CD1c-positive myeloid dendritic cell (primary cell): ENCODE measurements at regions not wholly inside any gene's neighbourhood (a gene's known extent, or its start where the extent isn't known, plus 50 kb on each side); places are given as distances from the start of the nearest gene placed in this dataset.
"Not testable (repeated sequence)": the region's sequence is repeated elsewhere in the genome, so short reads cannot be mapped to it uniquely, and the experiment has no call there.

Experiments used
- DNase-seq: peaks from one replicate; pipeline ENCODE4 v3.0.0-alpha.2; 2016; ENCODE audit errors: extremely low spot score

GRCh38 chr16:8453359-8453758 is 137.0 kb downstream of the TMEM114 start:
- DNase-seq: no peak

DNA sequence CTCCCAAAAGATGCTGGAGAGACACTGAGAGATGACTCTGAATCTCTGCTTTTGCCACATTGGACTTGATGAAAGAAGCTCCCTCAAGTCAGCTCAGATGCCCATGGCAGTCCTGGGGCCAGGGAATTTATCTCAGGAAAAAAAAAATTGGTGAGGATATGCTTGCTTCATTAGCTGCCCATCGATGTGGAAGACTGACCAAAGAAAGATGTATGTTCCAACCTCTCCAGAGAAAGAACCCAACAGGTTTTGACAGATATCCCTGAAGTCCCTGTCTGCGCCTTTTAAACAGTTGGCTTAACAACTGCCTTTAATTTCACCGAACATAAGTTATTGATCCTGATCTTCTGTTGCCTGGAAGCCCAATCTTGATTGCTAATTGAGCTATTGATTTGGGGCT is 137.4 kb downstream of the TMEM114 start:
- DNase-seq: no peak

GRCh38 chr16:8436931-8437330 is 153.4 kb downstream of the TMEM114 start:
- DNase-seq: no peak

DNA sequence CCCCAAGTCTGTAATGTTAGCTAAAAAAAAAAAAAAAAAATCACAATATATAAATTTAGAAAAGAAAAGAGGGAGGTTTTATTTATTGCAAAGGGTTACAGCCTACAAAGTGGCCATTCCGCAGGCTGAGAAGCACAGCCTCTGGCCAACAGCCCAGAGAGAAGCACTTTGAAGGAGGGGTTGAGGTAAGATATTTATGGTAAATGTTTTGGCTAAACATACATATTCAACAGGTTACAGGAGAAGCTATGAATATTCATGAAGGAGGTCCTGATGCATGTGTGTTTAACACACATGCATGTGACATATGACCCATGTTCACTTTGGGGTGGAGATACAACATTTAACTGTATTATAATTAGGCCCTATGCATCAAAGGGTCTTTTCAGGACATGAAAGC is 158.5 kb downstream of the TMEM114 start:
- no peak for DNase-seq

GRCh38 chr16:8430401-8430800 is 159.9 kb downstream of the TMEM114 start:
- DNase-seq: no peak

GRCh38 chr16:8426569-8426968 is 163.7 kb downstream of the TMEM114 start:
- no peak for DNase-seq

DNA sequence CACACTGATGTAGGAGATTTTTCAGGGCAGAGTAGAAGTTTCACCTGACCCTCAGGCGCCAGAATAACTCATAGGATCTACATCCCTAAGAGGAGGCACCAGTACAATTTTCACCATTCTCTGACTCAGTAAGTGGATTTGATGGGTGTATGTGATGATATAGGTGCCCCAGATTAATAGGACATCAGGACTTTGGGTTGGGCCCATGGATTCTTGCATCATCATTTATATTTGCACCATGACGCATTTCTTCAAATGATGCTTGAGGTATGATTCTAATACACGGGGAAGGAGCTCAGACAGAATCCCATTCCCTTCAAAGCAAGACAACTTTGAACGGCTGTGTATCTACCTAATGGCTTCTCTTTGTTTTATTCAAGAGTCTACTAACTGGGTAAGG is 173.2 kb downstream of the TMEM114 start:
- DNase-seq: no peak

- DNase-seq: no peak
These were observed 181.3 kb downstream of the TMEM114 start for GRCh38 chr16:8408855-8409567.

GRCh38 chr16:8407351-8407750 is 183.0 kb downstream of the TMEM114 start:
- no peak for DNase-seq

DNA sequence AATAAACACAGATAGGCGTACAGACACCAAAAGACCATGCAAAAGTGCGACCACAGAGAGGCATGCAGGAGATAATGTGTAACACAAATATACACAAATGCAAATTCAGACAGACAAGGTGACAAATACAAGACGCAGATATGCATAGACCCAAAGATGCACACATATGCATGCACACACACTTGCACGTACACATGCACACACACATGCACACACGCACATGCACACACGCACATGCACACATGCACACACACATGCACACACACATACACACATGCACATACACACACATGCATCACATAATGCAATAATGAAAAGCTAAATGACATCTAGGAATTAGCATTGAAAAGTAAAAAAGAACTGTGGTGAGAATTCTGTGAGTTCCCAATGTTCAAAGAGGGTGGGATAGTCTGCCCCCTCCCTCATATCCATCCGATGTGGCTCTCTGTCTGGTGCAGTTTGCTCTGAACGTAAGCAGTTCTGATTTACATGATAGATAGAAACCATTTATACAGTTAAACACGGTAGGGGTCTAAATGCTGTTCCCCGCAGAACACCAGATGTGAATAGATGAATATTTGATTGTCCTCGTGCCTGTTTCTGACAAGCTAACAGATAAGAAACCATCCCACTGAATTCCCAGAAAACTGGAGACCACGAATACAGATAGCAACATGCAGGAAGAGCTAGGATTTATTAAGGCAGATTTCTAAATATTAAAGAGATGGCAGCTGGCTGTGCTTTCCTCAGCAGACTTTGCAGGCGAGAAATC is 186.1 kb downstream of the TMEM114 start:
- no peak for DNase-seq

DNA sequence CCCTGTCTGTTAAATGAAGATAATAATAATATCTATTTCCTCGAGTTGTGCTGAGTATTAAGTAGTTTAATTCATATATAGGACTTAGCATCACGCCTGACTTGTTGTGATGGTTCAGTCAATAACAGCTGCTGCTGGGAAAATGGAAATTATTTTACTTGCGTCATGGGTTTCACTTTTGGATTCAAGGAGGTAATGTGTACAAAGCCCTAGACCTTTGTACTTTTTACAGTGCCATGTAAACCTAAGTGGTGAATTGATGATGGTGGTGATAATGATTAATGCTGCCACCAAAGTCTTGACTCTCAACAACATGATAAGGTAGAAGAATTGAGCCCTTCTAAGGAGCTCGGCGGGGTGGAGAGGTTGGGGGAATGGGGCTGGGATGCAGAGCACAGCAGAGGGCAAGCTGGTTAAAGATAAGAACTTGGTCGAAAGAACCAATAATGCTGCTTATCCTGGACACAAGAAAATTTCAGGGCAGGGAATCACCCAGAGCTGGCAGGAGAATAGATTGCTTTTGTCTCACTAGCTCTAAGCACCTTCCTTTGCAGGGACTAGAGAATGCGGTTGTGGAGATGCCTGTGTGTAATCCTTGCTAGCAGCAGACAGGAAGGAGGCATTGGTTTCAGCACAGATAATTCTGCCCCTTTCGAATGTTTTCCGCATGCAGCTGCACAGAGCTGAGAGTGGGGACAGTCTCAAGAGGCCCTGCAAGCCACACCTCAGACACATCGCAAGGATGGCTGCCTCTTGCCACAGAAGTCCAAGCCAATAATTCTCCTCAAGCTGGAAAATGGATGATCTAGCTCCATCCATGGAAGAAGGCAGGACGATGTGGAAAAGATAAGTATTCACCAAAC is 187.1 kb downstream of the TMEM114 start:
- no peak for DNase-seq

DNA sequence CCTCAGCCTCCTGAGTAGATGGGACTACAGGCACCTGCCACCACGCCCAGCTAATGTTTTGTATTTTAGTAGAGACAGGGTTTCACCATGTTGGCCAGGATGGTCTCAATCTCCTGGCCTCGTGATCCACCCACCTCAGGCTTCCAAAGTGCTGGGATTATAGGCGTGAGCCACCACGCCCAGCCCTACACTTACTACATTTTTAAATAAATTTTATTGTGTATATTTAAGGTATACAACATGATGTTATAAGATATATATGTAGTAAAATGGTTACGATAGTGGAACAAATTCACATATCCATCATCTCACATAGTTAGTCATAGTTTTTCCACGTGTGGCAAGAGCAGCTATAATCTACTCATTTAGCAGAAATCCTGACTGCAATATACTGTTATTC is 189.6 kb downstream of the TMEM114 start:
- not testable (repeated sequence) for DNase-seq

DNA sequence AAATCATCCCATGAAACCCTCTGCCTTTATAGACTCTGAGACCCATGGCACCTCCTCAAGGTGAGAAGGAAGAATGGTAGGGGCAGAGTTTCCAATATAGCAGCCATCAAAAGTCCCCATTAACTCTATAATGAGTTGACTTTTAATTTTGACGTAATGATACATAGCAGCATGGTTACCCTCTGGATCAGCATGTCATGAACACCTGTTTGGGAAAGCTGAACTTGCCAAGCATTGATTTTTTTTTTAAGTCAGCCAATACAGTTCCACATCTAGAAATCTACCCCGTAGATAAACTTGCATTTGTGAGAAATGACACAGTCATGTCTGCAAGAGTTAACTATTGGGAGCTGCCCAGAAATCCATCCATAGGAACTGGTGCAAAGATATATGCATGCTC is 191.8 kb downstream of the TMEM114 start:
- no peak for DNase-seq

GRCh38 chr16:8397223-8397622 is 193.1 kb downstream of the TMEM114 start:
- no peak for DNase-seq

GRCh38 chr16:8396463-8396862 is 193.8 kb downstream of the TMEM114 start:
- DNase-seq: no peak

DNA sequence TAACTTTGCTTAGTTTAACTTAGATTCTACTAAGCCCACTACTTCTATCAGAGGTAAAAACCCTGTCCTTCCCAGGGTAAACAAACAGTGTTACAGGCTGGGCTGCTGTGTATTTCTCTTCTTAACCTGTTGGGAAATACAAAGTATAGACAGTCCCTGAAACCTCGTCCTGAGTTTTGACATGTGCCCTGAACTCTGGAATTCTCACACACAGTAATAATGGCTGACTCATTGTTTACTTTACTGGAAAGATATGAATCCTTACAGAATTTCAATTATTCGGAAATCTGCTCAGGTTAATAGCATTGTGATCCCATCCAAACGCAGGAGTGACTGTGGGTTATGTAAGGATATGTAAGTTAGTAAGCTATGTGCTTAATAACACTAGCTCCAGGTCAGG is 199.1 kb downstream of the TMEM114 start:
- DNase-seq: no peak

DNA sequence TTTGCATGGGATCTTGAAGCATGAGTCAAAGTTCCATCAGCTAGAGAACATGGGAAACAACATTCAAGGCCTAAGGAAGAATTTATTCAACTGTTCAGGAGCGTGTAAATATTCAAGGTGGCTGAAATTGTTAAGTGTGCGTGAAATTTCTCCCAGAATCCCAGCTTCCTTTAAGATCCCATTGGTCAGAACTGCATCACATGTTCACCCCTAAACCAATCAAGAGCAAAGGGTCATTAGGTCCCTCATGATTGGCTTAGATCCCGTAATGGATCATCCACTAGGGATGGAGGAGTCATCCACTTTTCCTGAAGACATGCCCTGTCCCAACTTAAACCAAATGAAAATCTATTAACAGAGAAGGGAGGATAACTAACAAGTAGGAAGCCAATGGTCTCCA is 201.6 kb downstream of the TMEM114 start:
- no peak for DNase-seq

DNA sequence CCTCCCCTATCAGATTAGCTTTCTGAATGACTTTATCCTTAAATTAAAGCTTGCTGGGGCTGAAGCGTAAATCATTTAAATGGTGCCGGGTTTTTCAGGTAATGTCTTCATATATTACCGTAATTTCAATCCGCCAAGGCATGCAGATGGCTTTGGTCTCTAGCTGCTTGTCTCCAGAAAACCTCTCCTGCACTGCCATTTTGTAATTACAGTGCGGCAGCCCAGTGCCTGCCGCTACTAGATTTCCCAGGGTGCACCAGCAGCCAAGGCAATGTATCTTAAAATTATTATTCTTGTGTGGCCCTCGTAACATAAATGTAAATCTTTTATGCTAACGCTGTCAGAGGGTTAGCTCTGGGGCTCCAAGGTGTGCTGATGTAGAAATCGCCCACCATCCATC is 208.5 kb downstream of the TMEM114 start:
- DNase-seq: no peak

DNA sequence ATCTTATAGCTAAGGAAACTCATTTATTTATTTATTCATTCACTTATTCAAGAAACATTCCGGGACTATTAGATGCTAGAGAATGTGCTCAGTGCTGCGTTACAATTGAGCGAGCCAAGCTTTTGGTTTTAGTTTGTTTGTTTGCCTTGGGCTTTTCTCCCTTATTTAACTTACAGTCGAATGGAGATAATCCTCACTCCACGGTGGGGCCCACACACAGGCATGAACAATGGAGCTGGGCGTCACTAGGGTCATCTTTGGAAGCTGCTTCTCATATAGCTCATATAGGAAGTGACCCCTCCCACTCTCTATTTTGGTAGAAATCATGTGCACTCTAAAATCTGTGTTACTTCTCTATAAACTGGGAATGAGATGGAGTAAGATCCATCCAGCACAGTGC is 210.0 kb downstream of the TMEM114 start:
- no peak for DNase-seq

- no peak for DNase-seq
These were observed 212.4 kb downstream of the TMEM114 start for GRCh38 chr16:8377864-8378263.

GRCh38 chr16:8376858-8377257 is 213.5 kb downstream of the TMEM114 start:
- no peak for DNase-seq

GRCh38 chr16:8376430-8376829 is 213.9 kb downstream of the TMEM114 start:
- no peak for DNase-seq

- DNase-seq: no peak
These were observed 215.1 kb downstream of the TMEM114 start for GRCh38 chr16:8375232-8375587.
